NCI-H2107 treated with DMSO at 0.1 percent for 48 hours (cell line): ENCODE measurements at regions not wholly inside any gene's neighbourhood (a gene's known extent, or its start where the extent isn't known, plus 50 kb on each side); places are given as distances from the start of the nearest gene placed in this dataset.

Experiments
- DNase-seq: peaks from one replicate; lab custom pipeline; 2025; ENCODE audit not compliant: unreplicated experiment; lab: John Stamatoyannopoulos, UW

DNA sequence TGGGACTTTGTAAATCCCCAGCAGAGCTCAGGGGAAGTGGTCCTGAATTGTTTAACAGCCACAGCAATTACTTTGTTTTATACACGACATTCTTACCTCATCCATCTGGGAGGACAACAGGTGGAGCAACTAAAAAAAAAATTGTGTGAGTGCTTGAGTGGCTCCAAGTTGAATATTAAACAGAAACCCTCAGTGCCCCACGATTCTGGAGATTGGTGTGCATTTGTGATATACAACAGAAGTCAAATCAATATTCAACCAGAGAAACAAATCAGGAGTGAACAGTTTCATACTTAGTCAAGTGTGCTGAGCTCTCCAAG, 204.8 kb downstream of the HAPSTR1 start:
- DNase-seq = no peak

DNA sequence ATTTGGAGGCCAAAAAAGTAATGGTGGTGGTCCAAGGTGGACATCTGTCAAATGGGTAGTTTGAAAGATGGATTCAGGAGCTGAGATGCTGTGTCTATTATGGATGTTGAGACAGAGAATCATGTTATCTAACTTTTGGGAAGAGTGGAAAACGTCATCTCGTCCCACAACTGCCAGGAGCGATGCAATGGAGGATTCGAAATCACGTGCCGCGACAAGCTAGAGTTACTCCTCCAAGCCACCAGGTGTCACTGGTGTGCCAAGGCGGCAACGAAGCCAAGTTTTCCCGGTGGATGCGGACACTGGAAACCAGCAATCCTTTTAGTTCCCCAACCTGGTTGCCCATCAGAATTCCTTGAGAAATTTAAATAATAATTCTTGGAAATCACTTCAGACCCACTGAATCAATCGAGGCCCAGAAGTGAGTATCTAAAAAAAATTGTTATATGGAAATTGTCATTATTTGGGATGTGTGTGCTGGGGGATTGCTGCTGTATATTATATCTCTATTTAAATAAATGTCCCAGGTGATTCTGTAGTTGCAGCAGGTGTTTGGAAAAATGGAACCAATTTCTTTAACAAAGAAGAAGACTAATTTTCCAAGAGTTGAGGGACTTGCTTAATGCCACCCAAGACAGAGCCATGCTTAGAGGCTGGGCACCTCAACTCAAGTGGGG, 206.1 kb downstream of the HAPSTR1 start:
- no peak for DNase-seq

DNA sequence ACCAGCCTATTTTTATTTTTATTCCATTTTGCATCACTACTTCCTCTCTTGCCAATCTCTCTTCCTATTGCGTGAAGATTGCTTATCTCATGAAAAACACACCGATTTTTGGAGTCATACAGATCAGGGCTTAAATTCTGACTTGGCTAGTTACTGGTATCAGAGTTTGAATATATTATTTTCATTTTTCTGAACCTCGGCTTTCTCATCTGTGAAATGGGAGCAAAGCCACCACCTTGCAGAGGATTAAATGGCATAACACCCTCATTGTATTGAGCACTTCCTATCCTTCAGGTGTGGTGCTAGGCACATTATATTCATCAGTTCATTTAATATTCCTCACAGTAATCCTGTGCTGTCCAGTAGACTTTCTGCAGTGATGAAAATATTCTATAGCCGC, 208.8 kb downstream of the HAPSTR1 start:
- DNase-seq = no peak

DNA sequence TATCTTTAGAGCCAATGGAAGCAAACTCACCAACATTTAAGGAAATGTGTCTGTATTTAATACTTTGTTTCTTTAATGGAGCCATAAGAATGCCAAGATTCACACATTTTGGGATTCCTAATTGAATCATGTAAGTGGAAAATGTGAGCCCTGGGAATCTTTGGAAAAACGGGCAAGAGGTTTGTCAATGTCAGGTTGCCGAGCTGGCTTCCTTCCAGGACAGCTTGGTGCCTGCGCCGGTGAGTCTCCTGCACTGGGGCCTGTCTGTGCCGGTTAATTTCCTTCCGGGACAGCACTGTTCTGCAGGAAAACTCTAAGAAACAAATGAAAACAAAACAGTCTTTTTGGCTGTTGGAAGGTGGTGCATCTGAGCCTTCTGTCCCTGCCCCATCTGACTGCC, 210.6 kb downstream of the HAPSTR1 start:
- no peak for DNase-seq

DNA sequence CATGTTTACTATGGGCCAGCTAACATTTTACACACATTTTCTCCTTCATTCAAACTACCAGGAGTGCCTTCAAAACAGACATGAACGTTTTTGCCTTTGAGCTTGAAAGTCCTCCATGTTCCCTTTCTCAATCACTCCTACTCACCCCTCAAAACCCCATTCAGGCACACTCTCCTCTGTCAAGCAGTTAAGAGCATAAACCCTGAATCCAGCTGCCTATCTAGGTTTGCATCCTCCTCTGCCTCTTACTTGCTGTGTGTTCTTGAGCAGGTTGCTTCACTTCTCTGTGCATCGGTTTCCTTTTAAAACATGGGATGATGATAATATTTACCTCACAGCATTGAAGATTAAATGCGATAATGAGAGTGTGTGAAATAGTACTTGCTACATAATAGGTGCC, 215.3 kb downstream of the HAPSTR1 start:
- no peak for DNase-seq

DNA sequence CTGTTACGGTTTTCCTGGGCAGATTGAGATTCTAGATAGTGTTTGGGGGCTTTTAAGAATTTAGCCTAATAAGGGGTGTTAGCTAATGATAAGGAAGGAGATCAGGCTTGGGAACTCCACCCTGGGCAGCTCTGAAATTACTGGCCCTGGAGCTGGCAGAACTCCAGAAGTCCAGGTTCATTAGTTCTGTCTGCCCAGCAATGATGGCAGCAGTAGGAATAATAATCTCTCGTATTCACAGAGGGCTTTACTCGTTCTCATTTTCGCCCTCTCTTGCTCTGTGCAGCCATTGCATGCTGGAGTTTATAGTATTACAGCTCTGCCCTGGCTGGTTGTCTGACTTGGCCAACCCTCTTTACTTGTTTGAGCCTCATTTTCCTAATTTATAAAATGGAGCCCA, 216.0 kb downstream of the HAPSTR1 start:
- DNase-seq = no peak

DNA sequence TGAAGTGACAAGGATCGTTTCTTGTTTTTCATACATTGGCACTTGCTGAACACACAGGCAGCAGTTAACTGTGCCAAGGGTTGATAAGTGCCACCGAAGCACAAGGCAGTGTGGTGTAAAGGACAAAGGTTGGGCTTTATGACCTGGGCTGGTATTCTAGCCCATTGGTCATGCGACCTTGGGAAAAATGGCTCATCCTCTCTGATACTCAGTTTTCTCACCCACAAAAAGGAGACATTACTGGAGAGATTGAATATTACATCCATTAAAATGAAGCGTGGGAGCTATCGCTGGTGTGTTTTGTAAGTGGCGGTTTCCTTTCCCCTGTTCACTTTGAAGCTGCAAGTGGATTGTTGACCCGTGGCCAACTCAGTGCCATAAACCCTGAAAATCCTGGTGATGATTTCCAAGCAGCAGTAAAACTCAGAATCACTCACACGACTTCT, 216.9 kb downstream of the HAPSTR1 start:
- DNase-seq = no peak

DNA sequence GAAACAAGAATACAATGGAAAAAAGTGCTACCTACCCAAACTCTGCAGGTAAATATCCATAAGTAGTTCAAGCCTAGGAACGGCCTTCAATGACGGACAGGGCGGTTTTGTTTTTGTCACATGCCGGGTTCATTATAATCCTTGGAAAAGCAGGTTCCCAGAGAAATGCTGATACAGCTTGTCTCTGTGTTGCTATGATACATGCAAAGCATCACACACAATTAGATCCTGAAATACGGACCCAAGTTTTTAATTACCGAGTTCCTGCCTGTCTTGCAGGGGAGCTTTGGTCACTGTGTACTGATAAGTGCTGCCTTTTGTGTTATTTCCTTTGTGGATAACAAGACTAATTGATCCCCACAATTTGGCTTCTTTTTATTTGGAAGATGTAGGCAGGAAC, 217.4 kb downstream of the HAPSTR1 start:
- no peak for DNase-seq

DNA sequence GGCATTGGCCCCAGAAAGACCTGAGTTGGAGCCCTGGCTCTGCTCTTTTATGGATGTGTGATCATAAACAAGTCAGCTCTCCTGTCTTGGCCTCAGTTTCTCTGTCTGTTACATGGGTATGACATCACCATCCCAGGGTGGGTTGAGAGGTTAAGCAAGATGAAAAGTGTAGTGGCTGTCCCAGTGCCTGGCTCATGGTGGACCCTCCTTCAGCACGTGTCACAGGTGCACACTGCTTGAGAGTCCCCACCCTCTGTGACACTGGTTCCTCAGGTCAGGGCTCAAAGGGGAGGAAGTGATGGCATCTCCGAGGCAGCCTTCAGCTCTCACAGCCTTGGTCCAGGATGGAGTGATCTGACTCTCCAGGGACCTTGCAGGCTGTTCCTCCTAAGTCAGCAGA, 218.4 kb downstream of the HAPSTR1 start:
- DNase-seq = no peak

DNA sequence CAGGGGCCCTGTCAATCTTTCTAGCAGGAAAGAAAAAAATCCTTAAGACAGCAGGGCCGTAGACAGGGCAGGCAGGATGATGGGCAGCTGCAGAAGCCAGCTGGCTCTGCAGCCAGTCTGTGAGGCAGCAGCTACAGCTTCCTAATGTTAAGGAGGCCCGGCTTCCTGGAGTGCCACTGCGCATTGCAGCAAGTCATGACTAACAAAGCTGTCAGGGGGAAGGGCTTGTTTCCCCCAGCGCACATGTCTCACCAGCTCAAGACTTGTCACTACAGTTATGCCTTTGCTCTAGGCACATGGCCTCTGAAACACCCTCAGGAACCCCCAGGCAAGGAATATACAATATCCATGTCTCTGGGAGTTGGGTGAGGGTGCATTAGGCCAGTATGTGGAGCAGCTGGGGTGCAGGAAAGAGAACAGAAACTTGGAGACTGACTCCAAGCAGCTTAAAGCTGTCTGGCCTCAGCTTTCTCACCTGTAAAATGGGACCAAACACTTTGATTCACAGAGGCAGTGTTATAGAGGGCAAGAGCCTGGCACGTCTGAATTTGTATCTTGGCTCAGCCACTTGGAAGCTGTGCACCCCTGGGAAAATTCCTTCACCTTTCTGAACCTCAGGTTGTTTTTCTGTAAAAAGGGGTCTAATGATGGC, 220.0 kb downstream of the HAPSTR1 start:
- DNase-seq = no peak

DNA sequence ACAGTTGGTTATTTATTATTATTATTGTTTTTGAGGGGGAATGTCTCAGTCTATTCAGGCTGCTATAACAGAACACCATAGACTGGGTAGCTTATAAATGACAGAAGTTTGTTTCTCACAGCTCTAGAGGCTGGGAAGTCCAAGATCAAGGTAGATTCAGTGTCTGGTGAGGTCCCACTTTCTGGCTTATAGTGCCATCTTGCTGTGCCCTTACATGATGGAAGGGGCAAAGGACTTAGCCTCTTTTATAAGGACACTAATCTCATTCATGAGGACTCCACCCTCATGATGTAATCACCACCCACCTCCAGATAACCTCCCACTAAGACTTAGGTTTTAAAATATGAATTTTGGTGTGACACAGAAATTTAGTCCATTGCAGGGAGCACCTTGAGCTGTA, 224.6 kb downstream of the HAPSTR1 start:
- no peak for DNase-seq

DNA sequence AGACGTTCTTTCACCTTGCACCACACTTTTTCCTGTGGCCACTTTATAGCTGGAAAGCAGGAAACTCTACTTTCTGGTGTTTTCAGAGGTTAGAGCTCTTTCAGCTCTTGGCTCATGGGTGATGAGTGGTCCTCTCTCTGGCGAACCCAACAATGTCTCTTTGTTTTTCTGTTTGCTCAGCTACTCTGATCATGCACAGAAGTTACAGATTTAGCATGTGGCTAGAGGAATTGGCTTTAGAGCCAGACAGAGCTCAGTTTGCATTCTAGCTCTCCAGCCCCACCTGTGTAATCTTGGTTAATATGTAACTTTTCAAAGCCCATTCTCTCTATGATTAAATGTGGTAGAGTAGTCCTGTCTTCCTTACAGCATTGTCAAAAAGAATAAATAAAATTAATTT, 225.2 kb downstream of the HAPSTR1 start:
- no peak for DNase-seq

DNA sequence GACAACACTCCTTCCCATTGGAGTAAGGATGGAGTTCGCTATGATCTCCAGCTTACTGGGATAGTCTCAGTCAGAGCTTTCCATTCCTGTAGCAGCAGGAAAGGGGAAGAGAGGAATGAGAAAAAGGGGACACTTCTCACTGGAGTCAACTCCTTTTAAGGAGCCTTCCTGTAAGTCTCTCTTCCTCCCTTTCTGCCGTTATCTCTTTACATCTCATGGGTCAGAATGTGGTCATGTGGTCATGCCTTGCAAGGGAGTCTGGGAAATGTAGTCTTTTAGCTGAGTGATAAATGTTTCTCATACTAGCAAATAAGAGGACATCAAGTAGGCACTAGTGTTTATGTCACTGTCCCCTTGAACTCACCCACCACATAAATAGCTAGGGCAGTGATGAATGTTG, 227.3 kb downstream of the HAPSTR1 start:
- no peak for DNase-seq

DNA sequence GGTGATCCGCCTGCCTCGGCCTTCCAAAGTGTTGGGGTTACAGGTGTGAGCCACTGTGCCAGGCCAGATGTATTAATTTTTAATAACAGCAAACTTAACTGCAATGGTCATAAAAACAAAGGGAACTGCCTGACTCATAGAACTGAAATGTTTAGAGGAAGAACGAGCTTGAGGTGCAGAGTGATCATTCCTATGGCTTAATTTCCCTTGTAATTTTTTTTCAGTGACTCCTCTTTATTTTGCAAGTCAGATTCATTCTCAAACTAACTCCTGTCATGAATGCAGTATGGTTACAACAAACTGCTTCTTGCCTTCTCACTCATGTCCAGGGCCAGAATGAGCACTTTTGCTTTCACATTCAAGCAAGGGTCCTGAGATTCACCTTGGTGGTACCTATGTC, 231.3 kb downstream of the HAPSTR1 start:
- no peak for DNase-seq

DNA sequence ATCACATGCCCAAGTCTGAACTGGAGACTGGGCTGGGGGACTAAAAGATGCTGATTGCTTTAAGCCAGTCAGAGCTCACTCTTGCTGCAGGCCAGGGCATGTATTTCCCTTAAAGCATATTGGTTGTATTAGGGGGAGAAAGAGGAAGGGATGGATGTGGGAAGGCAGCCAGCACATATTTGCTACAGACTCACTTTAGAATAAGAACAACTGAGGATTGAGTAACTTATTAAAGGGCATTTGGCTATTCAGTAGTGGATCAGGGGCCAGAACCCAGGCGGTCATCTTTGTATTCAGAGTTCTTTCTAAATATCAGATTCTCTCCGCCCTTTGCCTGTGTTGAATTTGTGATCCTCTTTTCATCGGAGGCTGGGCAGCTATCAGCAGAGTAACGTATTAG, 231.7 kb downstream of the HAPSTR1 start:
- DNase-seq = no peak

DNA sequence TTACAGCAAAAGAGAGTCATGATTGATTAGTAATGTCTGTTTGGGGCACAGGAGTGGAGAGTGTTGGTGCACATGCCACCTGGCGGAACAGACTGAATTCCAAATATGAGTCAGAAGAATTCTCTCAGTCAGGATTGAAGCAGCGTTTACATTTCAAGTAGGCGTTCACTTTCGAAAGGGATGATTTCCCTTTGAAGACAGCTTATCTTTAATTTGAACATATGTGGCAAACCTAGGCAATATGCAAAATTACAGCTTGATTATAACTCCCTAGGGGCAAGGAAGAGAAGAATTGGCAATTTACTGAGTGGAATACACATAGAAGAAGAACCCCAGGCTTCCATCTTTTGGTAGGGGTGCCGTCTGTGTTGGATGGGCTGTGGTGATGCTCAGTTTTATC, 235.8 kb downstream of the HAPSTR1 start:
- DNase-seq = no peak

DNA sequence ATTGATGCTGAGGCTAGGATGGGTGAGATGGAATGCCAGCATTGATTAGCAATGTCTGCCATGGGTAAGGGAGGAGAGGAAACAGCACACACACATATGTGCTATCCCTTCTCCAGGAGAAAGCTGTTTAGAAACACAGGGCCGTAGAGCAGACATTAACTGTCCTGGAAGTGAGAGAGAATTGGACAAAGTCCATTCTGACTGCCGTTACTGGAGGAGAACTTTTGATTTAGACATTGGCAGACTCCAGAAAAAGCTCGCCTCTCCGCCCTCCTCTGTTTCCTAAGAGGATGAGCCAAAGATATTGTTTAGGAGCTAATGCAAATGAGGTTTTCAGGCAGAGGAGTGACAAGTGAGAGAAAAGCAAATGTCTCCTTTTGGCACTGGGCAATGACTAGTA, 237.0 kb downstream of the HAPSTR1 start:
- DNase-seq = no peak

DNA sequence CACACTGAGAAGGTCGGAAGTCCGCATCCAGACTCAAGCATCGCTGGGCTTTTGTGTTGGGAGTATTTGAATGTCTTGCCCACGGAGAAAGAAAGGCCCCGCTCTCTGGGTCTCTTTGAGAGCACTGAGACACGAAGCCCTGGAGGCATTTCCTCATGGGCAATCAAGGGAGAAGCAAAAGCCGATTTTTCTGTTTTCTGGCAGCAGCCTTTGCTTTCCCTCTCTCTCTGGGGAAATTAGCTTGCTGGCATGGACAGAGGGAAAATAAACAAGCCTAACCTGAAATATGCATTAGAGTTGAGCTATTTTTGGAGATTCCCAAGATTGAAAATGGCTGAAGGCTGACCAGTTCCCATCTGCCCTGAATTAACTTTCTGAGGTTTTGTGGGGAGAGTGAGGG, 238.7 kb downstream of the HAPSTR1 start:
- no peak for DNase-seq

DNA sequence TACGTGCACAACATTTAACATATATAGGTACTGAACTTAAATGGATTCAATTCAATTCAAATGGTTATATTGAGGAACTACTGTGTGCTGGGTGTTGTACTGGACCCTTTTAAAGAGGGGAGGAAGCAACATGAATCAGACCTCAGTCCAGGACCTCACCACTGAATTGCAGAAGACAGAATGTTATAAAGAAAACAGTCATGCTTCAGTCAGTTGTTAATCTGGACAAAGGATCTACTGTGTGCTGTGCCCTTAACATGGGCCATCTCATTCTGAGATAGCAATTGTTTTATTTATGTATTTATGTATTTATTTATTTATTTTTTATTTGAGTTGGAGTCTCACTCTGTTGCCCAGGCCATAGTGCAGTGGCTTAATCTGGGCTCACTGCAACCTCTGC, 240.1 kb downstream of the HAPSTR1 start:
- DNase-seq = no peak

DNA sequence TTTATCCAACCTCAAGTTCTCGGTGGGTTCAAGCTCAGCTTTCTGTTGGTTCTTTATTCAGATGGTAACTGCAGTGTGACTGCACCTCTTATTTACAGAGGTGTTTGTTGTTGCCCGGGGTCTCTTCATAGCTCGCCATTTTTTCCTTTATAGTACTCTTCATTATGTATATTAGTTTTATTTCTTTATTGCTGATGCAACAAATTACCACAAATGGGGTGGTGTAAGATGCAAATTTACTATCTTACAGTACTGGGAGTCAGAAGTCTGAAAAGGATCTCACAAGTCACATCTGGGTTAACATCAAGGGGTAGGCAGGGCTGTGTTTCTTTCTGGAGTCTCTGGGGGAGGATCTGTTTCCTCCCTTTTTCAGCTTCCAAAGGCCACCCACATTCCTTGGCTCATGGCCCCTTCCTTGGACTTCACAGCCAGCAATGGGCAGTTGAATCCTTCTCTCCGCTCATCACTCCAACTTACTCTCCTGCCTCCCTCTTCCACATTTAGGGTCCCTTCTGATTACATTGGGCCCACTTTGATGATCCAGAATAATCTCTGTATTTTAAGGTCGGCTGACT, 241.2 kb downstream of the HAPSTR1 start:
- DNase-seq = no peak

DNA sequence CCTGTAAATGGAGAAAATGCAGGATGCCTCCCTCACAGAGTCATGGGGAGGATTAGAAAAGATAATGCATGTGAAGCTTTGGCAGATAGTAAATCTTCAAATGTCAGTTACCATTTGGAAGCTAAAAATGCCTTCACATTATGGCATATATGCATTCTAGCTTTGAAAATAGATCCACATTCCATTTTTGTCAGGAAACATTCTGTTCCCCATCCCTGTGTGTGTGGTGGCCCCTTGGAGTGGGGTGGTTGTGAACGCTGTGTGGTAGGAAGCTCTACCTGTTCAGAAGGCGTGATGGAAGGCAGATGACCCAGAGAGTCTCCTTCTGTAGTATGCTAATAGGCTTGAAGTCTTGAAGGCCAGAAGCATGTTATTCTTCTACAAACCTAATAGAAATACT, 242.0 kb downstream of the HAPSTR1 start:
- no peak for DNase-seq

DNA sequence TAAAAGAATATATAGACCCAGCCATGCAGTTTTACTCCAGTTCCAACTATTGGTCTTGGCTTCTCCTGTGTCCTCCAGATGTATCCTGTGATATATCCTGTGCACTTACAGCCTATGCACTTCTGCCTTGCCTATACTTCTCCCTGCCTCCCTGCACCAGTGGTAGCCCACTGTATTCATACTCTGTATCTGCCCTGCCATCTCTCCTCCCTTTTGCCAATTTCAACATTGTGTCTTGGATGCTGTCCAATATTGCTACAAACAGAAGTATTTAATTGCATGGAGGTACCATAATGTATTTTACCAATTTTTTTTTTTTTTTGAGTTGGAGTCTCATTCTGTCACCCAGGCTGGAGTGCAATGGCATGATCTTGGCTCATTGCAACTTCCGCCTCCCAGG, 242.7 kb downstream of the HAPSTR1 start:
- no peak for DNase-seq
